ENCODE measurements at regions not wholly inside any gene's neighbourhood (a gene's known extent, or its start where the extent isn't known, plus 50 kb on each side); places are given as distances from the start of the nearest gene placed in this dataset.

DNA sequence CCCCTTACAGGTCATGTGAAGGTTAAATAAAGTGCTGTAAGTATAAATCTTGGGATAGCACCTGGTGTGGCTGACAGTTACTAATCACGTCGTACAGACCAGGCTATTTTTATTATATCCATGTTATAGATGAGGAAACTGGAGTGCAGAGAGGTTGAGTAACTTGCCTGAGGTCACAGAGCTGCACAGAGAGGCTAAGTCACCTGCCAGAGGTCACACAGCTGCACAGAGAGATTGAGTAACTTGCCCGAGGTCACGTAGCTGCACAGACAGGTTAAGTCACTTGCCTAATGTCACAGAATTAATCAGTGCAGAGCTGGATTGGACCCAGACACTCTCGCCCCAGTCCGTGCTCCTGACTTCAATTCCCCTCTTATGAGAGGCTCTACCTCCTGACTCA, 171.5 kb downstream of the NUP210 start:
- H3K4me3 ChIP-seq (ENCODE audit: low read length) = no peak overlapping the region
- no peak for DNase-seq (ENCODE audit: low read depth)
- TF ChIP-seq, protein P1, sequence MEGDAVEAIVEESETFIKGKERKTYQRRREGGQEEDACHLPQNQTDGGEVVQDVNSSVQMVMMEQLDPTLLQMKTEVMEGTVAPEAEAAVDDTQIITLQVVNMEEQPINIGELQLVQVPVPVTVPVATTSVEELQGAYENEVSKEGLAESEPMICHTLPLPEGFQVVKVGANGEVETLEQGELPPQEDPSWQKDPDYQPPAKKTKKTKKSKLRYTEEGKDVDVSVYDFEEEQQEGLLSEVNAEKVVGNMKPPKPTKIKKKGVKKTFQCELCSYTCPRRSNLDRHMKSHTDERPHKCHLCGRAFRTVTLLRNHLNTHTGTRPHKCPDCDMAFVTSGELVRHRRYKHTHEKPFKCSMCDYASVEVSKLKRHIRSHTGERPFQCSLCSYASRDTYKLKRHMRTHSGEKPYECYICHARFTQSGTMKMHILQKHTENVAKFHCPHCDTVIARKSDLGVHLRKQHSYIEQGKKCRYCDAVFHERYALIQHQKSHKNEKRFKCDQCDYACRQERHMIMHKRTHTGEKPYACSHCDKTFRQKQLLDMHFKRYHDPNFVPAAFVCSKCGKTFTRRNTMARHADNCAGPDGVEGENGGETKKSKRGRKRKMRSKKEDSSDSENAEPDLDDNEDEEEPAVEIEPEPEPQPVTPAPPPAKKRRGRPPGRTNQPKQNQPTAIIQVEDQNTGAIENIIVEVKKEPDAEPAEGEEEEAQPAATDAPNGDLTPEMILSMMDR (conservative IDR thresholded peaks at IDR 0.05; ENCODE audit: low read length) = no peak

DNA sequence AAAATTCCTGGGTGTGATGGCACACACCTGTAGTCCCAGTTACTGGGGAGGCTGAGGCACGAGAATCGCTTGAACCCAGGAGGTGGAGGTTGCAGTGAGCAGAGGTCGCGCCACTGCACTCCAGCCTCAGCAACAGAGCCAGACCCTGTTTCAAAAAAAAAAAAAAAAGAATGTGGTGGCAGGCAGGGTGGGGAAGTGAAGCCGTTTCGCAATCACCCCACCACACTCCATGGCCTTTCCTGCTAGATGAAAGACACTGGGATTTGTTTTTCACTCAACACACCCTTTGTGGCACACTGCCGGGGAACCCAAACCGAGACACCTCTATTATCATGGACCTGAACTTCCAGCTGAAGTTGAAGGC, 172.4 kb upstream of the IQSEC1 start:
- no peak overlapping the region for H3K4me3 ChIP-seq (ENCODE audit: low read length)
- no peak for DNase-seq (ENCODE audit: low read depth)
- TF ChIP-seq, protein P1 (conservative IDR thresholded peaks at IDR 0.05; ENCODE audit: low read length) = no peak

DNA sequence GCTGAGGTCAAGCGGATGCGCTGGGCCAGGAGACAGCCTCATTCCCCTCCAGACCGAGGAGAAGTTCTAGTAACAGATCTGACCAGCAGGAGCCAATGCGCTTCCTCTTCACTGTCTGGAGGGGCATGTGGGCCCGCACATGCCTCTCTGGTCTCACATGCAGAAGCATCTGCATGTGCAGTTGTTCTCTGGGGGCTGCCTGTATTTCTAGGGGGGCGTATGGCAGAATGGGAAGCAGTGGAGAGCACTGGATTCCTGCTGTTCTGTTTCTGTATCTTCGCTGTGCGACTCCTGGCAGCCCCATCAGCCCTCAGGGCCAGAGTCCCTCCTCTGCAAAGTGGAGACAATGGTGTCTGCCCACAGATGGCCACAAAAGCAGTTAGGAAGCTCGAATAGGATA, 170.4 kb upstream of the IQSEC1 start:
- no peak for DNase-seq (ENCODE audit: low read depth)
- H3K4me3 ChIP-seq (ENCODE audit: low read length) = no peak overlapping the region
- TF ChIP-seq, protein P1 (conservative IDR thresholded peaks at IDR 0.05; ENCODE audit: low read length) = no peak

DNA sequence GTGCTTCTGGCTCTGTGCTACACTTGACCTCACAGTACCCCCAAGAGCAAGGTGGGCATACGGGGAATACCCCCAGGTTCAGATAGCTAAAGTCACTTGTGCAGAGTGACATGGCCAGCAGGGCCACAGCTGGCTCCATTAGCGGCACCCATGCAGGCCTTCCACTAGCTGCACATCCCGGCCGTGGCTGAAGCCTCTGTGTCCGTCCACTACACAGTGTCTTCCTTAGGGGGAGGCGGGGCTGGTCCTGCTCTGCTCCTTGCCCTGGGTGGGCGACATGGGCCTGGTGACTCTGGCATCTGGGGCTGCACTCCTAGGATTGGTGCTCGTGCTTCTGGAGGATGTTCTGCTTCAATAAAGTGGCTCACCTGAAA, 169.1 kb upstream of the IQSEC1 start:
- H3K4me3 ChIP-seq (ENCODE audit: low read length) = no peak overlapping the region
- TF ChIP-seq, protein P1 (conservative IDR thresholded peaks at IDR 0.05; ENCODE audit: low read length) = no peak
- DNase-seq (ENCODE audit: low read depth) = no peak

DNA sequence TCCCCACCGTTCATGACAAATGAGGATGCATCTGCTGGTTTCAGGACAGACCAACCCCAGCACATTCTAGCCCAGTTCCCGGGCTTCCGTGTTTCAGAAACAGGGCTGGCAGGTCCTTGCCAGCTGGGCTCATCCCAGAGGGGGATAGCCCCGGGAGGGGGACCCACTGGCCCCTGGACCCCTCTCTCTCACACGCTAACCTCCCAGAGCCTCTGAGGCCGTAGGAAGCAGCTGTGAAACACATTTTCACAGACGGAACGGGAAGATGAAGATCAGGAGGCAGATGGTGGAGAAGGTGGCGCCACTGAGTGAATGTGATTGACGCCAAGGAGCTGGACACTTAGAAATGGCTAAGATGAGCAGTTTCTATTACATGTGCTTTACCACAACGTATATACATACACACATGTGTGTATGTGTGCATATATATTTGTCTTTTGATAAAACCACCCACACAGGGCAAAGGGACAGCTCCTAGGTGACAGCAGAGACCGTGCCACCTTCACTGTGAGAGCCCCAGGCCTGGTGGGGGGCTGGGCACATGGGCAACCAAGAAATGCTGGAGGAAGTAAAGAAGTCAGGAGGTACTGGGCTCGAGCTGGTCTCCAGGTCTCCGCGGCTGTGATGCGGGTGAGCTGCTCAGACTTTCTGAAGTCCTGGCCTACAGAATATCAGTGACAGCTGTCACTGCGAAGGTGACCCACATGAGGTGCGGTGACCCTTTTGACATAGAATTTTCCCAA, 168.6 kb upstream of the IQSEC1 start:
- TF ChIP-seq, protein P1 (conservative IDR thresholded peaks at IDR 0.05; ENCODE audit: low read length) = no peak
- no peak overlapping the region for H3K4me3 ChIP-seq (ENCODE audit: low read length)
- DNase-seq (ENCODE audit: low read depth) = no peak

DNA sequence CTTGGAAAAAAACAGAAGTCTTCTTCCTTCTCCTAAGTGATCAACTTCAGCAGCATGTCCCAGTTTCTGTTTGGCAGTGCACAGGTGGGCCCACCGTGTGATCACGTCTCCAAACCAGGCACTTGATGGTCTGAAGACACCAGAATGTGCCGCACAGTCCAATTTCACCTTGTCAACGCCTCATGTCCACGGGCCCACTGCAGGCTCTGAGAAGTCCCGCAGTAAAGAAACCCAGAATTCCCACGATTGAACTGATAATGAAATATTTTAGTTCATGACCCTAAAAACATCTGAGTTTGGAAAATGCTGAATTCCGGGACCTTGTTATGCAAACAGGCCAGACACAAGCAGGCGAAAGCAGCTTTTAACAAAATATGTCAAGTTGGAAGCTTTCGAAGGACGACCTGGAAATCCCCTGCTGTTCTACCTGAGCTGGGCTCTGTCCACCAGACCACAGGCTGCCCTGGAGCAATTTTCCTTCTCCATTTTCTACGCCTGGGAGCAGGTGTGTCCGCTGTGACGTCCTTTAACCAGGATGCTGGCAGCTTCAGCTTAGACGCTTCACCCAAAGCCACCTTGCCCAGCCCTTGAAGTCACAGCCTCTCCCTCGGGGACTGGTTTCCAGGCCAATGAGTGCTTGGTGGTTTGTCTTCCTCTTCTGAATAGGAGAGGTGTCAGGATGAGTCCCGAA, 167.8 kb upstream of the IQSEC1 start:
- no peak overlapping the region for H3K4me3 ChIP-seq (ENCODE audit: low read length)
- DNase-seq (ENCODE audit: low read depth) = no peak
- TF ChIP-seq, protein P1 (conservative IDR thresholded peaks at IDR 0.05; ENCODE audit: low read length) = no peak

DNA sequence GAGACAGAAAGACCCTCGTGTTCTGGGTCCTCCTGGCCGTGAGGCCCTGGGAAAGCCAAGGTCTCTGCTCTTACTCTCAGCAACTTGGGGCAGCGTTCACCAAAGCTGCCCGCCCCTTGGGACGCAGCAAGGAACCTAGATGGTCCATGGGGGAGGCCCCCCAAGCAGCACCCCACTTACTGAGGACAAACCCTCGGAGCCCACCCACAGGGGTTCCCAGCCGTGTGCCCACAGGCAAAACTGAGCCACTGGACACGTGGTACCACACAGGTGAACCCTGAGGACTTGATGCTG, 166.2 kb upstream of the IQSEC1 start:
- DNase-seq (ENCODE audit: low read depth) = no peak
- no peak overlapping the region for H3K4me3 ChIP-seq (ENCODE audit: low read length)
- TF ChIP-seq, protein P1 (conservative IDR thresholded peaks at IDR 0.05; ENCODE audit: low read length) = no peak

All from AG10803 (cell line).